SK-N-SH (cell line): ENCODE measurements at regions not wholly inside any gene's neighbourhood (a gene's known extent, or its start where the extent isn't known, plus 50 kb on each side); places are given as distances from the start of the nearest gene placed in this dataset.

Experiments used
- CTCF ChIP-seq: fragments of 200-600 bp; sonication (generic); IDR thresholded peaks from 2 replicates; pipeline ENCODE4 v1.6.1; 2017; ENCODE audit warnings: antibody characterized with exemption, mild to moderate bottlenecking, moderate library complexity
- GABPA ChIP-seq: IDR thresholded peaks from 2 replicates; pipeline ENCODE4 v1.4.0; 2012; ENCODE audit warnings: low read depth, mild to moderate bottlenecking
- RXRA ChIP-seq: IDR thresholded peaks from 2 replicates; pipeline ENCODE4 v1.4.0; 2012; ENCODE audit warnings: low read depth, mild to moderate bottlenecking, borderline replicate concordance
- SIN3A ChIP-seq: IDR thresholded peaks from 2 replicates; pipeline ENCODE4 v1.6.1; 2012; ENCODE audit warnings: low read depth, mild to moderate bottlenecking, low read length, moderate library complexity, borderline replicate concordance

GRCh38 chr1:190029441-190029840, 448.2 kb downstream of the BRINP3 start:
- no peak for TF ChIP-seq RXRA
- no peak for TF ChIP-seq SIN3A
- no peak for TF ChIP-seq GABPA
- no peak for TF ChIP-seq CTCF
